Panc1 (cell line): ENCODE measurements at regions not wholly inside any gene's neighbourhood (a gene's known extent, or its start where the extent isn't known, plus 50 kb on each side); places are given as distances from the start of the nearest gene placed in this dataset.

Experiments used
- ATAC-seq: fragments of 200-7000 bp; cut with Tn5 transposase; 2 replicates; pipeline ENCODE4 v1.9.1; 2020; ENCODE audit warnings: mild to moderate bottlenecking, moderate library complexity
- BruUV-seq: library from RNA; stranded (reverse); fragments of 400-500 nt; replicated peaks from 2 replicates; lab custom pipeline; 2021; lab: Mats Ljungman, UMichigan
- CTCF ChIA-PET: fragments of 300-600 bp; sonication (Branson Sonifier 250); formaldehyde crosslinking; loops from one replicate; lab custom pipeline; 2022; ENCODE audit warnings: antibody characterized with exemption; lab: Charles Lee
- POLR2A ChIA-PET: fragments of 300-600 bp; sonication (Branson Sonifier 250); formaldehyde crosslinking; loops from one replicate; lab custom pipeline; 2022; ENCODE audit warnings: antibody characterized with exemption; lab: Charles Lee
- DNase-seq: peaks from one replicate; pipeline ENCODE4 v3.0.0-alpha.2; 2010; ENCODE audit warnings: low read depth, low spot score
- H3K27ac ChIP-seq: 2 replicates; pipeline ENCODE4 v1.5.1; 2011; ENCODE audit warnings: mild to moderate bottlenecking, low read length, inconsistent platforms
- H3K27me3 ChIP-seq: fragments of 200-500 bp; sonication (Bioruptor generic); 2 replicates; pipeline ENCODE4 v1.6.0; 2014; ENCODE audit warnings: low read length, inconsistent platforms; ENCODE audit not compliant: control insufficient read depth, insufficient read depth
- H3K36me3 ChIP-seq: fragments of 200-500 bp; sonication (Bioruptor generic); 2 replicates; pipeline ENCODE4 v1.5.1; 2014; ENCODE audit warnings: inconsistent platforms, mild to moderate bottlenecking, low read length, moderate library complexity; ENCODE audit not compliant: control insufficient read depth, insufficient read depth
- H3K4me1 ChIP-seq: 2 replicates; pipeline ENCODE4 v1.5.1; 2011; ENCODE audit warnings: inconsistent platforms, mild to moderate bottlenecking, low read length, moderate library complexity; ENCODE audit not compliant: control insufficient read depth, insufficient read depth
- H3K4me3 ChIP-seq, 2 experiments: 2 replicates each; pipeline ENCODE4 v1.5.1; 2011 to 2012; ENCODE audit warnings: low read depth in 2 of 2, low read length in 2 of 2, mild to moderate bottlenecking in 2 of 2, inconsistent platforms in 1 of 2, moderate library complexity in 1 of 2
- H3K9me3 ChIP-seq: fragments of 200-500 bp; sonication (Bioruptor generic); 2 replicates; pipeline ENCODE4 v1.5.1; 2014; ENCODE audit warnings: low read depth, mild to moderate bottlenecking, inconsistent platforms, low read length, moderate library complexity; ENCODE audit not compliant: control insufficient read depth, insufficient read depth
- POLR2AphosphoS5 ChIP-seq: IDR thresholded peaks from 2 replicates; pipeline ENCODE4 v1.6.1; 2012; ENCODE audit warnings: mild to moderate bottlenecking, low read depth, low read length, moderate library complexity
- REST ChIP-seq, 2 experiments: IDR thresholded peaks; 2 replicates each; pipeline ENCODE4 v1.6.1; 2011 to 2012; ENCODE audit warnings: low read depth in 2 of 2, control low read depth in 1 of 2, low read length in 1 of 2, mild to moderate bottlenecking in 1 of 2, moderate library complexity in 1 of 2; ENCODE audit not compliant: insufficient read depth in 1 of 2
- SIN3A ChIP-seq: IDR thresholded peaks from 2 replicates; pipeline ENCODE4 v1.6.1; 2012; ENCODE audit warnings: low read depth, mild to moderate bottlenecking, low read length, moderate library complexity, borderline replicate concordance; ENCODE audit not compliant: insufficient read depth
- TCF7L2 ChIP-seq: IDR thresholded peaks from 2 replicates; pipeline ENCODE4 v1.6.1; 2011; ENCODE audit warnings: mild to moderate bottlenecking, low read depth, low read length, inconsistent platforms
- in situ Hi-C: cut with HindIII; loops from 2 replicates; pipeline ENCODE4 v1.10.0; 2016; ENCODE audit warnings: low sequenced_read_pairs, low pct_unique_long_range_greater_than_20kb
- intact Hi-C: fragments of 100-400 bp; cut with micrococcal nuclease; formaldehyde crosslinking; loops from one replicate; pipeline ENCODE4 v1.10.0; 2022; ENCODE audit not compliant: unreplicated experiment
- TF ChIP-seq, protein P1 (sequence below): fragments of 450-650 bp; IDR thresholded peaks from 2 replicates; pipeline ENCODE4 v1.5.1; 2017; ENCODE audit warnings: mild to moderate bottlenecking

GRCh38 chr4:177509226-177509745, 67.0 kb upstream of the AGA start:
- no peak for TF ChIP-seq POLR2AphosphoS5
- TF ChIP-seq SIN3A = no peak
- no peak for TF ChIP-seq TCF7L2
- TF ChIP-seq REST (IDR thresholded peaks at IDR 0.05; ENCODE audit: insufficient read depth in 1 of 2, low read depth in 2 of 2, low read length in 1 of 2) = no peak
- TF ChIP-seq, protein P1, sequence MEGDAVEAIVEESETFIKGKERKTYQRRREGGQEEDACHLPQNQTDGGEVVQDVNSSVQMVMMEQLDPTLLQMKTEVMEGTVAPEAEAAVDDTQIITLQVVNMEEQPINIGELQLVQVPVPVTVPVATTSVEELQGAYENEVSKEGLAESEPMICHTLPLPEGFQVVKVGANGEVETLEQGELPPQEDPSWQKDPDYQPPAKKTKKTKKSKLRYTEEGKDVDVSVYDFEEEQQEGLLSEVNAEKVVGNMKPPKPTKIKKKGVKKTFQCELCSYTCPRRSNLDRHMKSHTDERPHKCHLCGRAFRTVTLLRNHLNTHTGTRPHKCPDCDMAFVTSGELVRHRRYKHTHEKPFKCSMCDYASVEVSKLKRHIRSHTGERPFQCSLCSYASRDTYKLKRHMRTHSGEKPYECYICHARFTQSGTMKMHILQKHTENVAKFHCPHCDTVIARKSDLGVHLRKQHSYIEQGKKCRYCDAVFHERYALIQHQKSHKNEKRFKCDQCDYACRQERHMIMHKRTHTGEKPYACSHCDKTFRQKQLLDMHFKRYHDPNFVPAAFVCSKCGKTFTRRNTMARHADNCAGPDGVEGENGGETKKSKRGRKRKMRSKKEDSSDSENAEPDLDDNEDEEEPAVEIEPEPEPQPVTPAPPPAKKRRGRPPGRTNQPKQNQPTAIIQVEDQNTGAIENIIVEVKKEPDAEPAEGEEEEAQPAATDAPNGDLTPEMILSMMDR = no peak
- in situ Hi-C loops = no loop called here
- BruUV-seq = no TSS peak

GRCh38 chr4:177511611-177512010, 69.4 kb upstream of the AGA start:
- TF ChIP-seq, protein P1 = no peak
- no peak for TF ChIP-seq SIN3A
- no peak for TF ChIP-seq TCF7L2
- TF ChIP-seq POLR2AphosphoS5 = no peak
- no peak for TF ChIP-seq REST (IDR thresholded peaks at IDR 0.05; ENCODE audit: insufficient read depth in 1 of 2, low read depth in 2 of 2, low read length in 1 of 2)

More at GRCh38 chr4:177509226-177509745, 67.0 kb upstream of the AGA start:
- ChIA-PET CTCF (no interaction called here), POLR2A (no interaction called here)
- intact Hi-C loops = no loop called here
- no peak overlapping the region for H3K4me3 ChIP-seq
- no peaks in the 10 kb centered on the region for H3K4me1 ChIP-seq
- H3K9me3 ChIP-seq = no peaks in the 10 kb centered on the region
- no peaks in the 10 kb centered on the region for H3K27me3 ChIP-seq
- DNase-seq = no peak
- H3K36me3 ChIP-seq = no peaks in the 10 kb centered on the region
- H3K27ac ChIP-seq = no peak overlapping the region
- no peak for ATAC-seq

More at GRCh38 chr4:177511611-177512010, 69.4 kb upstream of the AGA start:
- ChIA-PET POLR2A (no interaction called here), CTCF (no interaction called here)
- Histone ChIP-seq H3K27ac (no peak overlapping the region), H3K36me3 (no peaks in the 10 kb centered on the region), H3K4me1 (no peaks in the 10 kb centered on the region), H3K9me3 (no peaks in the 10 kb centered on the region), H3K27me3 (no peaks in the 10 kb centered on the region), H3K4me3 (no peak overlapping the region)
- no peak for DNase-seq
- BruUV-seq = no TSS peak
- in situ Hi-C loops = no loop called here
- intact Hi-C loops = no loop called here
- no peak for ATAC-seq
